ENCODE measurements at regions not wholly inside any gene's neighbourhood (a gene's known extent, or its start where the extent isn't known, plus 50 kb on each side); places are given as distances from the start of the nearest gene placed in this dataset.

GRCh38 chr3:5494905-5495519 lies 307.5 kb downstream of the EDEM1 start:
- TF ChIP-seq GATA2 (IDR thresholded peaks at IDR 0.05; ENCODE audit: insufficient read depth, insufficient read length, low read depth, low read length) (no peak), POLR2A (IDR thresholded peaks at IDR 0.05; ENCODE audit: low read depth, low read length) (no peak), MAX (IDR thresholded peaks at IDR 0.05; ENCODE audit: insufficient read depth, insufficient read length) (no peak), CTCF (IDR thresholded peaks at IDR 0.05; ENCODE audit: extremely low read depth in 1 of 2, insufficient read depth in 1 of 2, low read depth in 1 of 2, low read length in 2 of 2) (no peak), JUN (IDR thresholded peaks at IDR 0.05; ENCODE audit: borderline replicate concordance, insufficient read depth, insufficient read length, low read depth) (no peak), EZH2 (IDR thresholded peaks at IDR 0.05; ENCODE audit: borderline replicate concordance, low read depth, low read length, severe bottlenecking) (no peak), FOS (IDR thresholded peaks at IDR 0.05; ENCODE audit: borderline replicate concordance, insufficient read depth, low read length) (no peak)
- no peaks in the 10 kb centered on the region for H3K9me1 ChIP-seq (replicated peaks; ENCODE audit: control insufficient read depth, extremely low read depth, insufficient read depth, low read length)
- ChIA-PET CTCF (no interaction called here), POLR2A (no interaction called here)
- H3K27me3 ChIP-seq (ENCODE audit: control insufficient read depth in 2 of 2, insufficient read depth in 2 of 2, low read length in 2 of 2): no peaks in the 10 kb centered on the region
- no peak overlapping the region for H3K4me2 ChIP-seq (ENCODE audit: insufficient read depth, low read length)
- intact Hi-C loops (cut with micrococcal nuclease): no loop called here
- H3K27ac ChIP-seq (ENCODE audit: insufficient read depth, low read depth, low read length): no peak overlapping the region
- DNase-seq (ENCODE audit: low read depth, low spot score) (no peak), FAIRE-seq (no peak)
- H3K79me2 ChIP-seq (ENCODE audit: control insufficient read depth, insufficient read depth, low read length): no peaks in the 10 kb centered on the region
- no peaks in the 10 kb centered on the region for H3K36me3 ChIP-seq (ENCODE audit: control insufficient read depth in 2 of 2, extremely low read depth in 1 of 2, insufficient read depth in 2 of 2, low read length in 2 of 2)
- no peaks in the 10 kb centered on the region for H4K20me1 ChIP-seq (replicated peaks; ENCODE audit: control insufficient read depth, extremely low read depth, insufficient read depth, low read length)
- H2AFZ ChIP-seq (ENCODE audit: low read depth, low read length): no peak overlapping the region
- H3K9ac ChIP-seq (replicated peaks; ENCODE audit: extremely low read depth, insufficient read depth, low read length): no peak overlapping the region
- dilution Hi-C loops (cut with MboI; ENCODE audit: extremely low pct_ligation_motif_present, low sequenced_read_pairs): no loop called here
- H3K9me3 ChIP-seq (replicated peaks; ENCODE audit: control insufficient read depth, insufficient read depth, low read length): peaks cover 6% of the 10 kb centered on the region
- no TSS peak for BruUV-seq (replicated peaks)
- H3K4me1 ChIP-seq (ENCODE audit: control insufficient read depth, extremely low read depth, insufficient read depth, low read length): no peaks in the 10 kb centered on the region
- H3K4me3 ChIP-seq (replicated peaks in 1 of 3; ENCODE audit: insufficient read depth in 1 of 3, low read depth in 1 of 3, low read length in 3 of 3): no peak overlapping the region

Data from endothelial cell of umbilical vein (primary cell).